ENCODE measurements at regions not wholly inside any gene's neighbourhood (a gene's known extent, or its start where the extent isn't known, plus 50 kb on each side); places are given as distances from the start of the nearest gene placed in this dataset.
"Not testable (repeated sequence)": the region's sequence is repeated elsewhere in the genome, so short reads cannot be mapped to it uniquely, and the experiment has no call there.

- not testable (repeated sequence) for TF ChIP-seq CREB1 (IDR thresholded peaks at IDR 0.05); CREB1 (CRISPR knock-in tag; IDR thresholded peaks at IDR 0.05); MED1 (CRISPR knock-in tag; IDR thresholded peaks at IDR 0.05); JUND (CRISPR knock-in tag; IDR thresholded peaks at IDR 0.05); GTF2F1 (IDR thresholded peaks at IDR 0.05; ENCODE audit: low read length); EZH2 (conservative IDR thresholded peaks at IDR 0.05; ENCODE audit: low read depth, low read length); MAFK (conservative IDR thresholded peaks at IDR 0.05 in 1 of 2, IDR thresholded peaks at IDR 0.05 in 1 of 2; ENCODE audit: low read length in 2 of 2); ZFX (CRISPR knock-in tag; IDR thresholded peaks at IDR 0.05; ENCODE audit: low read depth)
- TF ChIP-seq CTCF (CRISPR knock-in tag; IDR thresholded peaks at IDR 0.05), result peak; percentile 23; the same call in 1 of the 2 replicates
Measured at GRCh38 chrX:89757767-89758166, 163.9 kb upstream of the TGIF2LX start.
